Gastroesophageal sphincter (tissue), 3 donors: ENCODE measurements at regions not wholly inside any gene's neighbourhood (a gene's known extent, or its start where the extent isn't known, plus 50 kb on each side); places are given as distances from the start of the nearest gene placed in this dataset.

Source experiments
- EP300 ChIP-seq: sonication (generic); formaldehyde crosslinking; IDR thresholded peaks from one replicate; pipeline ENCODE4 v1.6.1; 2017; ENCODE audit warnings: antibody characterized with exemption, mild to moderate bottlenecking
- POLR2A ChIP-seq, 2 donors: fragments of 450-650 bp; IDR thresholded peaks; one replicate each; pipeline ENCODE4 v1.6.1; 2017; ENCODE audit warnings: antibody characterized with exemption in 2 of 2, mild to moderate bottlenecking in 2 of 2, moderate library complexity in 1 of 2
- POLR2AphosphoS5 ChIP-seq: sonication (generic); formaldehyde crosslinking; IDR thresholded peaks from one replicate; pipeline ENCODE4 v1.6.1; 2017; ENCODE audit warnings: antibody characterized with exemption
- TF ChIP-seq, protein P1 (sequence below), 4 experiments: fragments of 200-600 bp in 2 of 4; fragments of 450-650 bp in 2 of 4; sonication (generic) in 1 of 4; IDR thresholded peaks; one replicate each; pipeline ENCODE4 v1.5.1; 2017 to 2019; ENCODE audit warnings: antibody characterized with exemption in 4 of 4, mild to moderate bottlenecking in 2 of 4, moderate library complexity in 2 of 4

DNA sequence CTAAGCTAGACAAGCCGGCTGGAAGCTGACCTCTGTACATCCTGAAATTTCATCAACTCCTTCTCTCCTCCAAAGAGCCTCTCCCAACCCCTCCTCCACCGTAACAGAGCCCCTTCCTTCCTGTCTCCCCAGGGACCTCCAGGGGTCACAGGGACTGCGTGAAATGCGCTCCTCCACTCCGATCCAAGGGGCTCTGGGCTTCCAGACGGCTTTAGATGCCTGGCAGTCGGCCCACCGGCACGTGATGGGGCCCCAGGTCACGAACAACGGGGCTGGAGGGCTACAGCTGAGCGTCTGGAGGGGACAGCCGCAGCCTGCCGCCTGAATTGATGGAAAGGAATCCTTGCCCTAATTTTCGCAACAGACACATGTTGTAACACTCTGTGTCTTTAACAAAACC, 264.1 kb downstream of the MN1 start:
- TF ChIP-seq, protein P1, sequence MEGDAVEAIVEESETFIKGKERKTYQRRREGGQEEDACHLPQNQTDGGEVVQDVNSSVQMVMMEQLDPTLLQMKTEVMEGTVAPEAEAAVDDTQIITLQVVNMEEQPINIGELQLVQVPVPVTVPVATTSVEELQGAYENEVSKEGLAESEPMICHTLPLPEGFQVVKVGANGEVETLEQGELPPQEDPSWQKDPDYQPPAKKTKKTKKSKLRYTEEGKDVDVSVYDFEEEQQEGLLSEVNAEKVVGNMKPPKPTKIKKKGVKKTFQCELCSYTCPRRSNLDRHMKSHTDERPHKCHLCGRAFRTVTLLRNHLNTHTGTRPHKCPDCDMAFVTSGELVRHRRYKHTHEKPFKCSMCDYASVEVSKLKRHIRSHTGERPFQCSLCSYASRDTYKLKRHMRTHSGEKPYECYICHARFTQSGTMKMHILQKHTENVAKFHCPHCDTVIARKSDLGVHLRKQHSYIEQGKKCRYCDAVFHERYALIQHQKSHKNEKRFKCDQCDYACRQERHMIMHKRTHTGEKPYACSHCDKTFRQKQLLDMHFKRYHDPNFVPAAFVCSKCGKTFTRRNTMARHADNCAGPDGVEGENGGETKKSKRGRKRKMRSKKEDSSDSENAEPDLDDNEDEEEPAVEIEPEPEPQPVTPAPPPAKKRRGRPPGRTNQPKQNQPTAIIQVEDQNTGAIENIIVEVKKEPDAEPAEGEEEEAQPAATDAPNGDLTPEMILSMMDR (IDR thresholded peaks at IDR 0.05): no peak
- TF ChIP-seq POLR2A (IDR thresholded peaks at IDR 0.05): no peak
- no peak for TF ChIP-seq POLR2AphosphoS5
- TF ChIP-seq EP300: no peak
